ENCODE measurements at regions not wholly inside any gene's neighbourhood (a gene's known extent, or its start where the extent isn't known, plus 50 kb on each side); places are given as distances from the start of the nearest gene placed in this dataset.
"Not testable (repeated sequence)": the region's sequence is repeated elsewhere in the genome, so short reads cannot be mapped to it uniquely, and the experiment has no call there.

DNA sequence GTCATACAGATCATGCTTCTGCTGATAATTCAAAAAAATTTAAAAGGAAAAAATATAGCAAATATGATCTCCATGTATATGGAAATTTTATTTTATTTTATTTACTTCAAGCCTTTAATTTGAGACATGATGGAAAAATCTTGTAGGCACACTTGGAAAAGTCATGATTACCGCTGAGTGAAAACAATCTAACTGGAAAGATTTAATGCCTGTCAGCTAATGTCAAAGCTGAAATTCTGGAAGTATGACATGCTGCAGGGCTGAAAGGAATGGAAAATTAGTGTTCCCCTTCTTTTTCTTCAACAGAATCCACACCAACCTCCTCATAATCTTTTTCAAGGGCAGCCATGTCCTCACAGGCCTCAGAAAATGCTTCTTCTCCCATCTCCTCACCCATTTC lies 58.2 kb downstream of the RPRM start:
- Mint-ChIP-seq H3K4me1 (ENCODE audit: low read depth) (no peaks in the 10 kb centered on the region), H3K27me3 (ENCODE audit: insufficient read depth) (no peaks in the 10 kb centered on the region)
- intact Hi-C loops (cut with micrococcal nuclease): no loop called here

DNA sequence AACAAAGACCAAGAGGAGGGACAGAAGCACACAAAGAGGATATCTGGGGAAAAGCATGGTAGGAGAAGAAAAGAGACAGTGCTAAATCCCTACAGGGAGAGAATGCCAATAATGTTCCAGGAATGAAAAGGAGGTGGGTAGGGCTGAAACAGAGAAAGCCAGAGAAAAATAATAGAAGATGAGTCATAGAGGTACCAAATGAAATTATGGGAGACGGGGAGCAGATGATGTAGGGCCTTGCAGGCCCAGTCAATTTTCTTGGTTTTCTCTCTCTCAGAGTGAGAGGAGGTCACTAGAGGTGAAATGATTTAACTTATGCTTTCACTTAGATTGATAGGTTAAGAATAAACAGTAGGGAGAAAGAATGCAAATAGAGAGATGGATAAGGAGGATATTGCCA lies 61.5 kb downstream of the RPRM start:
- no peak for DNase-seq (ENCODE audit: low spot score)
- H3K4me1 Mint-ChIP-seq (ENCODE audit: low read depth): no peaks in the 10 kb centered on the region
- intact Hi-C loops (cut with micrococcal nuclease): no loop called here
- no peaks in the 10 kb centered on the region for H3K27me3 Mint-ChIP-seq (ENCODE audit: insufficient read depth)
- no peaks in the 10 kb centered on the region for H3K9me3 Mint-ChIP-seq
- no peak overlapping the region for H3K27ac Mint-ChIP-seq
- no peak overlapping the region for H3K4me3 Mint-ChIP-seq
- no peaks in the 10 kb centered on the region for H3K36me3 Mint-ChIP-seq (ENCODE audit: low read depth)

More for the DNA sequence above, 58.2 kb downstream of the RPRM start:
- Mint-ChIP-seq H3K9me3 (no peaks in the 10 kb centered on the region), H3K27ac (no peak overlapping the region), H3K36me3 (ENCODE audit: low read depth) (no peaks in the 10 kb centered on the region), H3K4me3 (no peak overlapping the region)
- DNase-seq (ENCODE audit: low spot score): no peak

DNA sequence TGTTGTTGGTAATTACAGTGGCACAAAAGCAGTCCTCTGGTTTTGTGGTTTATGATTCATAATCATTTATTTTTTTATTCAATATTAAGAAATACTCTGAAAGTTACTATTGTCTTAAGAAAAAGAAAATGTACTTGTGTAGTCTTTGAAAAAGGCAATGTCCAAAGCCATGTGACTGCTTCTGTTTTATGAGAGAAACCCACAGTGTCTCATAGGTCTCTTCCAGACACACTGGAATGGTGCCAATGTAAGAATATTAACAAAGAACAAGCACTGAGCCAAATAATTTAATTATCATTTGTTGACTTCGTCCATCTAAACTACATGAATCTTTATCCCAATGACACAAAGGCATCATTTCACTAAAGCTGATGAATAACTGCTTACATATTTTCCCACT lies 62.5 kb downstream of the RPRM start:
- no peak overlapping the region for H3K27ac Mint-ChIP-seq
- DNase-seq (ENCODE audit: low spot score): no peak
- no peaks in the 10 kb centered on the region for H3K9me3 Mint-ChIP-seq
- H3K27me3 Mint-ChIP-seq (ENCODE audit: insufficient read depth): no peaks in the 10 kb centered on the region
- no peaks in the 10 kb centered on the region for H3K4me1 Mint-ChIP-seq (ENCODE audit: low read depth)
- H3K36me3 Mint-ChIP-seq (ENCODE audit: low read depth): no peaks in the 10 kb centered on the region
- H3K4me3 Mint-ChIP-seq: no peak overlapping the region
- intact Hi-C loops (cut with micrococcal nuclease): no loop called here

DNA sequence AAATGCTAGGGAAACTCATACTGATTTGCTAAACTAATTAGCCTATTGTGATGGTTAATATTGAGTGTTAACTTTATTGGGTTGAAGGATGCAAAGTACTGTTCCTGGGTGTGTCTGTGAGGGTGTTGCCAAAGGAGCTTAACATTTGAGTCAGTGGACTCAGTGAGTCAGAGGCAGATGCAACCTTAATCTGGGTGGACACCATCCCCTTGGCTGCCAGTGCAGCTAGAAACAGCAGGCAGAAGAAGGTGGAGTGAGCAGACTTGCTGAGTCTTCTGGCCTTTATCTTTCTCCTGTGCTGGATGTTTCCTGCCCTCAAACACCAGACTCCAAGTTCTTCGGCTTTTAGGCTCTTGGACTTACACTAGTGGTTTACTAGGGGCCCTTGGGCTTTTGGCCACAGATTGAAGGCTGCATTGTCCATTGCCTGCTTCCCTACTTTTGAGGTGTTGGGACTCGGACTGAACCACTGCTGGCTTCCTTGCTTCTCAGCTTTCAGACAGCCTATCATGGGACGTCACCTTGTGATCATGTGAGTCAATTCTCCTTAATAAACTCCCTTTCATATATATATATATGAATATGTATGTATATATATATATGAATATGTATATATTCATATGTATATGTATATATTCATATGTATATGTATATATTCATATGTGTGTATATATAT lies 69.7 kb downstream of the RPRM start:
- Mint-ChIP-seq H3K36me3 (ENCODE audit: low read depth) (no peaks in the 10 kb centered on the region), H3K27ac (no peak overlapping the region), H3K9me3 (no peaks in the 10 kb centered on the region), H3K4me3 (no peak overlapping the region), H3K4me1 (ENCODE audit: low read depth) (no peaks in the 10 kb centered on the region), H3K27me3 (ENCODE audit: insufficient read depth) (no peaks in the 10 kb centered on the region)
- DNase-seq (ENCODE audit: low spot score): no peak
- intact Hi-C loops (cut with micrococcal nuclease): no loop called here

DNA sequence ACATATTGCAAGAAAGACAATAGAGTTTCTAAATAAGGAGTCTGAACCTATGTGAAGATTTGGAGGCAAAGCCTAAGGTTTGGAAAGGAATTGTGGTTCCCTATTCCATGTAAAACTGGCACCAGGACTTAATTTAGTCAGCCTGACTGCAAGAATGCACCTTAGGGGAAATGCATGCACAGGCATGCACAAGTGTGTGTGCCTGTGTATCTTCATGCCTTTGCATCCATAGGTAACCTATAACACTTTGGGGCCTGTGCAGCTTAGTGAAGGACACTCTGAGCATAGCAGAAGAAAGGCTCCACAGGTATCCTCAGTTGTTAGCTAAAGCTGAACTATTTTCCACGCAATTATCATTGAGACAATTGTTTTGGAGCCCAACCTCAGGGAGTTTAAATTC lies 73.4 kb downstream of the RPRM start:
- Mint-ChIP-seq H3K9me3 (no peaks in the 10 kb centered on the region), H3K27ac (no peak overlapping the region), H3K4me3 (no peak overlapping the region), H3K36me3 (ENCODE audit: low read depth) (no peaks in the 10 kb centered on the region), H3K4me1 (ENCODE audit: low read depth) (no peaks in the 10 kb centered on the region), H3K27me3 (ENCODE audit: insufficient read depth) (no peaks in the 10 kb centered on the region)
- intact Hi-C loops (cut with micrococcal nuclease): no loop called here
- no peak for DNase-seq (ENCODE audit: low spot score)

DNA sequence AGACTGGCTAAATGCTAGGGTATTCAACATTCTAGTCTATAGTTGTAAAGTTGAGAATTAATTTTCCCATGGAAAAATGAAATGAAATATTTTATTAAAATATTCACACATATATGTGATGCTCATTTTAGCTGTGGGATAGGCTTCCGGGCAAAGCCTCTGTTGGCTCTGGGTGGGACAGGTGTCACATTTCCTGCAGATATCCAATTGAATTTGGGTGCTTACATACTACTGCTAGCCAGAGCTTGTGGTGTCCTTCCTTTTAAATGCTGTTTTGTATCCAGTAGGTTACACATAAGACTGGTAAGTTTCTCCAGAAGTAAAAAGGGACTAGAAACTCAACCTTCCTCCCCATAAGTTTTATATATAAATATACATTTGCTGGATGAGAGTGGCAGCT lies 73.8 kb downstream of the RPRM start:
- Mint-ChIP-seq H3K36me3 (ENCODE audit: low read depth) (no peaks in the 10 kb centered on the region), H3K27ac (no peak overlapping the region), H3K4me1 (ENCODE audit: low read depth) (no peaks in the 10 kb centered on the region), H3K27me3 (ENCODE audit: insufficient read depth) (no peaks in the 10 kb centered on the region), H3K4me3 (no peak overlapping the region), H3K9me3 (no peaks in the 10 kb centered on the region)
- intact Hi-C loops (cut with micrococcal nuclease): no loop called here
- DNase-seq (ENCODE audit: low spot score): no peak

DNA sequence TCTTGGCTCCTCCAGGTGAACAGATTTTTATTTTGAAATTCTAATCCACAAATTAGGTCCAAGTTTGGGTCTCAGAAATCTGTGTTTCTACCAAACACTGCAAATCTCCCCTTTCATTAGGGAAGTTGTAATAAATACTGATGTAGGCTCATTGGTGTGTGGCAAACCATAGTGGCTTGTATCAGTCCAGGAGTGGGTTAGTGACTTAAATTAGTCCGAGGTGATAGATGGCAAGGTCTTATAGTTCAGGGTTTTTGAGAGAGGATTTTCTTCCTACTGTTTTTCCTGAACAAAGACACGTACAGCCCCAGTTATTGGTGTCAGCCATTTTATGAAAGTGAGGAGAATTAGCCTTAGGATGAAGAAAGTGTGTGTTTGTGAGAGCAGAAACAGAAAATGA lies 74.6 kb downstream of the RPRM start:
- DNase-seq (ENCODE audit: low spot score): no peak
- no peaks in the 10 kb centered on the region for H3K4me1 Mint-ChIP-seq (ENCODE audit: low read depth)
- intact Hi-C loops (cut with micrococcal nuclease): no loop called here
- H3K9me3 Mint-ChIP-seq: no peaks in the 10 kb centered on the region
- H3K4me3 Mint-ChIP-seq: no peak overlapping the region
- no peaks in the 10 kb centered on the region for H3K27me3 Mint-ChIP-seq (ENCODE audit: insufficient read depth)
- no peaks in the 10 kb centered on the region for H3K36me3 Mint-ChIP-seq (ENCODE audit: low read depth)
- H3K27ac Mint-ChIP-seq: no peak overlapping the region

DNA sequence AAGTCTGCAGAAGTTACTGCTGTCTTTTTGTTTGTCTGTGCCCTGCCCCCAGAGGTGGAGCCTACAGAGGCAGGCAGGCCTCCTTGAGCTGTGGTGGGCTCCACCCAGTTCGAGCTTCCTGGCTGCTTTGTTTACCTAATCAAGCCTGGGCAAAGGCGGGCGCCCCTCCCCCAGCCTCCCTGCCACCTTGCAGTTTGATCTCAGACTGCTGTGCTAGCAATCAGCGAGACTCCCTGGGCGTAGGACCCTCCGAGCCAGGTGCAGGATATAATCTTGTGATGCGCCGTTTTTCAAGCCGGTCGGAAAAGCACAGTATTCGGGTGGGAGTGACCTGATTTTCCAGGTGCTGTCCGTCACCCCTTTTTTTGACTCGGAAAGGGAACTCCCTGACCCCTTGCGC lies 75.2 kb downstream of the RPRM start:
- H3K27me3 Mint-ChIP-seq (ENCODE audit: insufficient read depth); H3K36me3 Mint-ChIP-seq (ENCODE audit: low read depth); H3K4me1 Mint-ChIP-seq (ENCODE audit: low read depth); intact Hi-C loops (cut with micrococcal nuclease); H3K4me3 Mint-ChIP-seq; H3K27ac Mint-ChIP-seq; H3K9me3 Mint-ChIP-seq; DNase-seq (ENCODE audit: low spot score): not testable (repeated sequence)

DNA sequence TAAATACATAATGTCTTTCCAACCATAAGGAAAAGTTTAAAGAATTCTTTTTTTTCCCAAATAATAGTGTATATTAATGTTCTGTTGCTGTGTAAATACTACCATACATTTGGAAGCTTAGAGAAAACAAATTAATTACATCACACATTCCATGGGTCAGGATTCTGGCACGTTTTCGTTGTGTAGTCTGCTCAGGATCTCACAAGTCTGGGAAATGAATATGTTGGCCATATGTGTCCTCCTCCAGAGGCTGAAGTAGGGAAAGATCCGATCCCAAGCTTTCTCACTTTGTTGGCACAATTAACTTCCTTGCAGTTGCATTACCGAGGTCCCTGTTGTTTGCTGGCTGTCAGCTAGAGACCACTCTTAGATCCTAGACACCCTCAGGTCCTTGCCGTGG lies 83.9 kb downstream of the RPRM start:
- Mint-ChIP-seq H3K4me1 (ENCODE audit: low read depth) (no peaks in the 10 kb centered on the region), H3K4me3 (no peak overlapping the region), H3K36me3 (ENCODE audit: low read depth) (no peaks in the 10 kb centered on the region), H3K9me3 (peaks cover 3% of the 10 kb centered on the region), H3K27ac (no peak overlapping the region), H3K27me3 (ENCODE audit: insufficient read depth) (no peaks in the 10 kb centered on the region)
- intact Hi-C loops (cut with micrococcal nuclease): no loop called here
- no peak for DNase-seq (ENCODE audit: low spot score)

DNA sequence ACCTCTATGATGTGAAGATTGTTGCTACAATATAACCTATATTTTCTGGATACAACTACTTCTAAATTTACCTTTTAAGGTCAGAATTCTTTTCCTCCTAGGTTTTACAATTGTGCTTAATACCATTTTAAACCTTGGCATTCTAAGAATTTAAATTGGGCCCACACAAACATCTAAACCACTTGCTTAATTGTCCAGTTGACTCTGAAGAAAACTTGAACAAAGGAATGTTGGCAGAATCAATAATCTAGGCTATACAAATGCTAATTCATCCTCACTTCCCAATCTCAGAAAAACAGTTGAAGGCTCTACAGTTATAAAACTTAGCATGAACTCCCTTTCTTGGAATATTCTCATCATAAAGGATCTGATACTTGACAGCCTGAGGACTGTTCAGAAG lies 84.3 kb downstream of the RPRM start:
- no peak overlapping the region for H3K4me3 Mint-ChIP-seq
- H3K9me3 Mint-ChIP-seq: peaks cover 3% of the 10 kb centered on the region
- H3K4me1 Mint-ChIP-seq (ENCODE audit: low read depth): no peaks in the 10 kb centered on the region
- H3K27ac Mint-ChIP-seq: no peak overlapping the region
- intact Hi-C loops (cut with micrococcal nuclease): no loop called here
- H3K36me3 Mint-ChIP-seq (ENCODE audit: low read depth): no peaks in the 10 kb centered on the region
- DNase-seq (ENCODE audit: low spot score): no peak
- H3K27me3 Mint-ChIP-seq (ENCODE audit: insufficient read depth): no peaks in the 10 kb centered on the region

DNA sequence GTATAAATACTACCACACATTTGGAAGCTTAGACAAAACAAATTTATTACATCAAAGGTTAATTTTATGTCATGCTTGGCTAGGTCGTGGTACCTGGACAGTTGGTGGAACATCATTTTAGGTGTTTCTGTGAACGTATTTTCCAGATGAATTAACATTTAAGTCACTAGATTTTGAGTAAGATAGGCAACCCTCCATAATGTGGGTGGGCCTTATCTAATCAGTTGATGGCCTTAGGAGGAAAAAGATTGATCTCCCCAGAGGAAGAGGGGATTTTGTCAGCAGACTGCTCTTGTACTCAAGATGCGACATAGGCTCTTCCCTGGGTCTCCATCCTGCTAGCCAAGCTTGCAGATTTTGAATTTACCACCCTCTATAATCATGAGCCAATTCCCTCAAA lies 85.0 kb downstream of the RPRM start:
- peaks cover 3% of the 10 kb centered on the region for H3K9me3 Mint-ChIP-seq
- intact Hi-C loops (cut with micrococcal nuclease): no loop called here
- no peaks in the 10 kb centered on the region for H3K4me1 Mint-ChIP-seq (ENCODE audit: low read depth)
- H3K4me3 Mint-ChIP-seq: no peak overlapping the region
- H3K36me3 Mint-ChIP-seq (ENCODE audit: low read depth): no peaks in the 10 kb centered on the region
- no peak overlapping the region for H3K27ac Mint-ChIP-seq
- H3K27me3 Mint-ChIP-seq (ENCODE audit: insufficient read depth): no peaks in the 10 kb centered on the region
- DNase-seq (ENCODE audit: low spot score): no peak

DNA sequence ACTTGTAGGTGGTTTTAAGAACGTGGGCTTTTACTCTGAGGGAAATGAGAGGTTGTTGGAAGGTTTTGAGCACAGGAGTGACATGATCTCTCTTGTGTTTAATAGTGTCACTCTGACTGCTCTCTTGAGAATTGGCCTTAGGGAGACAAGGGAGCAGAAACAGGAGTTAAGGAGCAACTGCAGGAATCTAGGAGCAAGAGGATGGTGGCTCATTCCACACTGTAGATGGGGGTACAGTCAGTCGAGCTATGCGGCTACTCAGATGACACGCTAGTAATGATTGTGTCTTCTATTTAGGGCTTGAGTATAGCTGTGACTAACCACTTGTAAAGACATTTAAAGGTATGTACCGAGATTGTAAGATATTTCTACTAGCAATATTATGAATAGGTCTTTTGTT lies 87.4 kb downstream of the RPRM start:
- Mint-ChIP-seq H3K27me3 (ENCODE audit: insufficient read depth) (no peaks in the 10 kb centered on the region), H3K27ac (no peak overlapping the region), H3K36me3 (ENCODE audit: low read depth) (no peaks in the 10 kb centered on the region), H3K4me3 (no peak overlapping the region), H3K9me3 (no peaks in the 10 kb centered on the region), H3K4me1 (ENCODE audit: low read depth) (no peaks in the 10 kb centered on the region)
- DNase-seq (ENCODE audit: low spot score): no peak
- intact Hi-C loops (cut with micrococcal nuclease): no loop called here

DNA sequence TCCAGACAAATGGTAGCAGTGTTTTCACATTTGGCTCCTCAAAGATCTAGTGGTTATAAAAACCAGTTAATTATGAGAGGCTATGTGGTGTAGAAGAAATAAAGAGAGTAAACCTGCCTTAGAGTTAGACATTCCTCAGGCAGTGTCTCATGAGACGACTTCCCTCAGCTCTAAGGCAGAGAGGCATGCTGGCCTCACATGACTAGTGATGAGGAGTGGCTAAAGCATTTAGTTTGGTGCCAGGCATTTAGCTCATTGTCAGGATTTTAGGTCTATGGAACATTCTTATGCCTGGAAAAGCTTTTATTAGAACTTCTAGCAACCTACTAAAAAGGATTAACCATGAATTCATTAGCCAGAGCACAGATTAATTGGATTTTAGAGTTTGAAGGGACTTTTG lies 90.3 kb downstream of the RPRM start:
- Mint-ChIP-seq H3K9me3 (peaks cover 6% of the 10 kb centered on the region), H3K27me3 (ENCODE audit: insufficient read depth) (no peaks in the 10 kb centered on the region)

DNA sequence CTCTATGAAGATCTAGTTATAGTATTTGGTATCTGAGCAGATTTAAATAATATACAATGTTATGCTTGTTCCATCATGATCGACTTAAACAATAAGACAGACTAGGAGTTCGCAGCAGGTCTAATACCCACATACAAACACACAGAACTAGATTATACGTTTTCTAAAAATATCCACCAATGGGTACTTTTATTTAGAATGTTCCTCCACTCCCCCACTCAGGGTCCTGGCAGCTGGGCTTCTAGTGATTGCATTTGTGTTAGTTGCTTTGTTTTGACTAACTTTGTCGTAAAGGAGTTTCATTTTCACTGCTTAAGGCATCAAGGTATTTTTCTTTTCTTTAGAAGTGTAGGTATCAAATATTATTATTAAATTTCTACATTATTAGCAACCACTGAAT lies 91.4 kb downstream of the RPRM start:
- DNase-seq (ENCODE audit: low spot score): no peak
- no peaks in the 10 kb centered on the region for H3K27me3 Mint-ChIP-seq (ENCODE audit: insufficient read depth)
- no peaks in the 10 kb centered on the region for H3K4me1 Mint-ChIP-seq (ENCODE audit: low read depth)
- H3K36me3 Mint-ChIP-seq (ENCODE audit: low read depth): no peaks in the 10 kb centered on the region
- intact Hi-C loops (cut with micrococcal nuclease): no loop called here
- H3K9me3 Mint-ChIP-seq: peaks cover 6% of the 10 kb centered on the region
- H3K27ac Mint-ChIP-seq: no peak overlapping the region
- no peak overlapping the region for H3K4me3 Mint-ChIP-seq

More for the DNA sequence above, 90.3 kb downstream of the RPRM start:
- intact Hi-C loops (cut with micrococcal nuclease): no loop called here
- DNase-seq (ENCODE audit: low spot score): no peak
- H3K36me3 Mint-ChIP-seq (ENCODE audit: low read depth): no peaks in the 10 kb centered on the region
- H3K4me3 Mint-ChIP-seq: no peak overlapping the region
- no peak overlapping the region for H3K27ac Mint-ChIP-seq
- H3K4me1 Mint-ChIP-seq (ENCODE audit: low read depth): no peaks in the 10 kb centered on the region
